PC-9 (cell line): ENCODE measurements at regions not wholly inside any gene's neighbourhood (a gene's known extent, or its start where the extent isn't known, plus 50 kb on each side); places are given as distances from the start of the nearest gene placed in this dataset.

Source experiments
- CTCF ChIP-seq: fragments of 200-600 bp; sonication (generic); conservative IDR thresholded peaks from 2 replicates; pipeline ENCODE4 v1.6.1; 2017; ENCODE audit warnings: mixed run types, antibody characterized with exemption, mild to moderate bottlenecking, moderate library complexity
- EZH2 ChIP-seq: fragments of 200-600 bp; sonication (generic); IDR thresholded peaks from 2 replicates; pipeline ENCODE4 v1.8.0; 2017; ENCODE audit warnings: antibody characterized with exemption, low read depth

DNA sequence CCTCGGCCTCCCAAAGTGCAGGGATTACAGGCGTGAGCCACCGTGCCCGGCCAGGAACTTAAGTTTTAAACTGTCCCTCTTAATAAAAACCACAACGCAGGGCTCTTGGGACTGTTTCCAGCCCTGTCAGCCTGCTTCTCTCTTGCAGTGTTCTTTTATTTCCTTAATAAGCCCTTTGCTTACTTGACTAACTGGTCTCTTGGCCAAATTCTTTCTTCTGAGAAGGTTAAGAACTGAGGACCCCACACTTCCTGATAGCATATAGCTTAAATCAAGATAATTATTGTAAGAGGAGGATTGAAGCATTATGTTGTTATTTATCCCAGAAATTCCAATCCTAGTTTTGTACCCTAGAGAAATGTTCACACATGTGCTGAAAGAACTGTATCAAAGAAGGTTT lies 128.2 kb upstream of the UXS1 start:
- TF ChIP-seq CTCF (no peak), EZH2 (no peak)
